Neural cell (in vitro differentiated cells): ENCODE measurements at regions not wholly inside any gene's neighbourhood (a gene's known extent, or its start where the extent isn't known, plus 50 kb on each side); places are given as distances from the start of the nearest gene placed in this dataset.

ENCODE experiments used
- EP300 ChIP-seq: fragments of 450-650 bp; conservative IDR thresholded peaks from 2 replicates; pipeline ENCODE4 v1.6.1; 2014; ENCODE audit warnings: antibody characterized with exemption, mild to moderate bottlenecking, moderate library complexity; ENCODE audit not compliant: poor library complexity, severe bottlenecking
- EZH2 ChIP-seq: fragments of 200-600, 300-800 bp; shearing (Covaris generic), sonication (generic); IDR thresholded peaks from 2 replicates; pipeline ENCODE4 v1.6.1; 2014; ENCODE audit warnings: antibody characterized with exemption, low read length, borderline replicate concordance, mild to moderate bottlenecking; ENCODE audit not compliant: insufficient read depth, poor library complexity, severe bottlenecking
- TAF1 ChIP-seq: IDR thresholded peaks from 2 replicates; pipeline ENCODE4 v1.6.1; 2012; ENCODE audit warnings: low read depth
- TF ChIP-seq, protein P1 (sequence below): fragments of 450-650 bp; IDR thresholded peaks from 2 replicates; pipeline ENCODE4 v1.5.1; 2014; ENCODE audit warnings: antibody characterized with exemption, mild to moderate bottlenecking, moderate library complexity; ENCODE audit not compliant: poor library complexity, severe bottlenecking

- no peak for TF ChIP-seq TAF1
- TF ChIP-seq, protein P1, sequence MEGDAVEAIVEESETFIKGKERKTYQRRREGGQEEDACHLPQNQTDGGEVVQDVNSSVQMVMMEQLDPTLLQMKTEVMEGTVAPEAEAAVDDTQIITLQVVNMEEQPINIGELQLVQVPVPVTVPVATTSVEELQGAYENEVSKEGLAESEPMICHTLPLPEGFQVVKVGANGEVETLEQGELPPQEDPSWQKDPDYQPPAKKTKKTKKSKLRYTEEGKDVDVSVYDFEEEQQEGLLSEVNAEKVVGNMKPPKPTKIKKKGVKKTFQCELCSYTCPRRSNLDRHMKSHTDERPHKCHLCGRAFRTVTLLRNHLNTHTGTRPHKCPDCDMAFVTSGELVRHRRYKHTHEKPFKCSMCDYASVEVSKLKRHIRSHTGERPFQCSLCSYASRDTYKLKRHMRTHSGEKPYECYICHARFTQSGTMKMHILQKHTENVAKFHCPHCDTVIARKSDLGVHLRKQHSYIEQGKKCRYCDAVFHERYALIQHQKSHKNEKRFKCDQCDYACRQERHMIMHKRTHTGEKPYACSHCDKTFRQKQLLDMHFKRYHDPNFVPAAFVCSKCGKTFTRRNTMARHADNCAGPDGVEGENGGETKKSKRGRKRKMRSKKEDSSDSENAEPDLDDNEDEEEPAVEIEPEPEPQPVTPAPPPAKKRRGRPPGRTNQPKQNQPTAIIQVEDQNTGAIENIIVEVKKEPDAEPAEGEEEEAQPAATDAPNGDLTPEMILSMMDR = no peak
- TF ChIP-seq EZH2 = no peak
- no peak for TF ChIP-seq EP300
Observed at GRCh38 chr7:15848362-15848761, 161.9 kb upstream of the MEOX2 start.
